ENCODE measurements at regions not wholly inside any gene's neighbourhood (a gene's known extent, or its start where the extent isn't known, plus 50 kb on each side); places are given as distances from the start of the nearest gene placed in this dataset.

- no peak for TF ChIP-seq CTCF (IDR thresholded peaks at IDR 0.05; ENCODE audit: low read length)
- TF ChIP-seq EZH2 (IDR thresholded peaks at IDR 0.05; ENCODE audit: borderline replicate concordance, low read length): no peak
Measured at GRCh38 chr20:41668057-41668749, 50.0 kb upstream of the CHD6 start.
